NCI-H2227 (cell line): ENCODE measurements at regions not wholly inside any gene's neighbourhood (a gene's known extent, or its start where the extent isn't known, plus 50 kb on each side); places are given as distances from the start of the nearest gene placed in this dataset.

Experiments
- DNase-seq: peaks from one replicate; lab custom pipeline; 2025; ENCODE audit not compliant: unreplicated experiment; lab: John Stamatoyannopoulos, UW

GRCh38 chr12:30251546-30251945, 444.1 kb downstream of the IPO8 start:
- no peak for DNase-seq

GRCh38 chr12:30243426-30243825, 452.2 kb downstream of the IPO8 start:
- DNase-seq: no peak

GRCh38 chr12:30219047-30219446, 435.3 kb upstream of the TMTC1 start:
- no peak for DNase-seq

GRCh38 chr12:30218073-30218472, 434.3 kb upstream of the TMTC1 start:
- DNase-seq: no peak

GRCh38 chr12:30213166-30213565, 429.4 kb upstream of the TMTC1 start:
- DNase-seq: no peak

- no peak for DNase-seq
These were observed 428.0 kb upstream of the TMTC1 start for GRCh38 chr12:30211743-30212142.

- DNase-seq: no peak
These were observed 420.2 kb upstream of the TMTC1 start for GRCh38 chr12:30203981-30204380.

GRCh38 chr12:30202521-30203254, 418.9 kb upstream of the TMTC1 start:
- no peak for DNase-seq

GRCh38 chr12:30201301-30202160, 417.8 kb upstream of the TMTC1 start:
- no peak for DNase-seq

- no peak for DNase-seq
These were observed 417.1 kb upstream of the TMTC1 start for GRCh38 chr12:30200864-30201263.

GRCh38 chr12:30197392-30198057, 413.8 kb upstream of the TMTC1 start:
- DNase-seq: no peak

- no peak for DNase-seq
These were observed 408.1 kb upstream of the TMTC1 start for GRCh38 chr12:30191696-30192455.

- DNase-seq: no peak
These were observed 405.0 kb upstream of the TMTC1 start for GRCh38 chr12:30188602-30189326.

GRCh38 chr12:30187426-30187825, 403.7 kb upstream of the TMTC1 start:
- no peak for DNase-seq

GRCh38 chr12:30181334-30181733, 397.6 kb upstream of the TMTC1 start:
- no peak for DNase-seq

GRCh38 chr12:30180602-30181001, 396.9 kb upstream of the TMTC1 start:
- no peak for DNase-seq

GRCh38 chr12:30178916-30179315, 395.2 kb upstream of the TMTC1 start:
- no peak for DNase-seq

GRCh38 chr12:30169839-30170591, 386.3 kb upstream of the TMTC1 start:
- DNase-seq: no peak

- no peak for DNase-seq
These were observed 382.5 kb upstream of the TMTC1 start for GRCh38 chr12:30166006-30166795.
